ENCODE measurements at regions not wholly inside any gene's neighbourhood (a gene's known extent, or its start where the extent isn't known, plus 50 kb on each side); places are given as distances from the start of the nearest gene placed in this dataset.
A peak's percentile ranks its signal among the peaks of the same experiment; 100 is the strongest.
"Not testable (repeated sequence)": the region's sequence is repeated elsewhere in the genome, so short reads cannot be mapped to it uniquely, and the experiment has no call there.

DNA sequence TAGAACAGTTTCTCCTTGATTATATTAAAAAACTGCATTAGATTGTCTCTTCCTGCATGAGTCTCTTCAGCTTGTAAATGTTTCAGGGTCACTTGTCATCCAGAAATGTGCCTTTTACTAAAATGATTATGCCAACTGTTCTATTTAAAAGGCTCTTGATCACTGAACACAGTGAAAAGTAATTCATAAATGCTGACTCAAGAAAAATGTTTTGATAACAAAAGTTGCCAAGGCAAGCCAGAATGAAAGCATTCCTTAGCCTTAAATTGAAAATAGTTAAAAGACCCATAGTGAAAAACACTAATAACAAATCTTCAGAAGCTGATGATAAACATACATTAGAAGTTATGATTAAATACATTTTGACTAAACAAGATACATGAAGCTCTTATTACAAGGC is 356.0 kb upstream of the KIF2B start:
- H3K36me3 ChIP-seq (ENCODE audit: control insufficient read depth in 2 of 3, insufficient read depth in 3 of 3, low read length in 3 of 3): no peaks in the 10 kb centered on the region
- no peak for FAIRE-seq
- H3K4me1 ChIP-seq (ENCODE audit: control insufficient read depth in 2 of 3, insufficient read depth in 2 of 3, low read depth in 1 of 3, low read length in 3 of 3): no peaks in the 10 kb centered on the region
- H3K9me3 ChIP-seq (ENCODE audit: control insufficient read depth in 2 of 3, insufficient read depth in 1 of 3, low read length in 3 of 3): no peaks in the 10 kb centered on the region
- H3K4me3 ChIP-seq (ENCODE audit: low read length in 3 of 3): no peak overlapping the region
- no peak overlapping the region for H3K9ac ChIP-seq (ENCODE audit: low read length in 3 of 3)
- no peak overlapping the region for H3K27ac ChIP-seq (ENCODE audit: low read depth in 2 of 2, low read length in 2 of 2)
- no peak for DNase-seq
- no peaks in the 10 kb centered on the region for H3K27me3 ChIP-seq (ENCODE audit: control insufficient read depth, insufficient read depth, low read length)
- intact Hi-C loops (cut with DNase I): no loop called here
- TF ChIP-seq, protein P1, sequence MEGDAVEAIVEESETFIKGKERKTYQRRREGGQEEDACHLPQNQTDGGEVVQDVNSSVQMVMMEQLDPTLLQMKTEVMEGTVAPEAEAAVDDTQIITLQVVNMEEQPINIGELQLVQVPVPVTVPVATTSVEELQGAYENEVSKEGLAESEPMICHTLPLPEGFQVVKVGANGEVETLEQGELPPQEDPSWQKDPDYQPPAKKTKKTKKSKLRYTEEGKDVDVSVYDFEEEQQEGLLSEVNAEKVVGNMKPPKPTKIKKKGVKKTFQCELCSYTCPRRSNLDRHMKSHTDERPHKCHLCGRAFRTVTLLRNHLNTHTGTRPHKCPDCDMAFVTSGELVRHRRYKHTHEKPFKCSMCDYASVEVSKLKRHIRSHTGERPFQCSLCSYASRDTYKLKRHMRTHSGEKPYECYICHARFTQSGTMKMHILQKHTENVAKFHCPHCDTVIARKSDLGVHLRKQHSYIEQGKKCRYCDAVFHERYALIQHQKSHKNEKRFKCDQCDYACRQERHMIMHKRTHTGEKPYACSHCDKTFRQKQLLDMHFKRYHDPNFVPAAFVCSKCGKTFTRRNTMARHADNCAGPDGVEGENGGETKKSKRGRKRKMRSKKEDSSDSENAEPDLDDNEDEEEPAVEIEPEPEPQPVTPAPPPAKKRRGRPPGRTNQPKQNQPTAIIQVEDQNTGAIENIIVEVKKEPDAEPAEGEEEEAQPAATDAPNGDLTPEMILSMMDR (IDR thresholded peaks at IDR 0.05; ENCODE audit: borderline replicate concordance, extremely low read depth, insufficient read depth): no peak

DNA sequence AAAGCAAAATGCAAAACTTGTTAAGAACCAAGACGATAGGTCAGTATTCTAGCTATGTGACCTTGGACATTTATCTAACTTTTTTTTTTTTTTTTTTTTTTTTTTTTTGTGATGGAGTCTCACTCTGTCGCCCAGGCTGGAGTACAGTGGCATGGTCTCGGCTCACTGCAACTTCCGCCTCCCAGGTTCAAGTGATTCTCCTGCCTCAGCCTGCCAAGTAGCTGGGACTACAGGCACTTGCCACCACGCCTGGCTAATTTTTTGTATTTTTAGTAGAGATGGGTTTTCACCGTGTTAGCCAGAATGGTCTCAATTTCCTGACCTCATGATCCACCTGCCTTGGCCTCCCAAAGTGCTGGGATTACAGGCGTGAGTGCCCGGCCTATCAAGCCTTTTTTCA is 358.3 kb upstream of the KIF2B start:
- H3K9me3 ChIP-seq (ENCODE audit: control insufficient read depth in 2 of 3, insufficient read depth in 1 of 3, low read length in 3 of 3); H3K4me3 ChIP-seq (ENCODE audit: low read length in 3 of 3); intact Hi-C loops (cut with DNase I); H3K9ac ChIP-seq (ENCODE audit: low read length in 3 of 3); DNase-seq; H3K27ac ChIP-seq (ENCODE audit: low read depth in 2 of 2, low read length in 2 of 2); H3K36me3 ChIP-seq (ENCODE audit: control insufficient read depth in 2 of 3, insufficient read depth in 3 of 3, low read length in 3 of 3); FAIRE-seq; H3K27me3 ChIP-seq (ENCODE audit: control insufficient read depth, insufficient read depth, low read length); H3K4me1 ChIP-seq (ENCODE audit: control insufficient read depth in 2 of 3, insufficient read depth in 2 of 3, low read depth in 1 of 3, low read length in 3 of 3): not testable (repeated sequence)

DNA sequence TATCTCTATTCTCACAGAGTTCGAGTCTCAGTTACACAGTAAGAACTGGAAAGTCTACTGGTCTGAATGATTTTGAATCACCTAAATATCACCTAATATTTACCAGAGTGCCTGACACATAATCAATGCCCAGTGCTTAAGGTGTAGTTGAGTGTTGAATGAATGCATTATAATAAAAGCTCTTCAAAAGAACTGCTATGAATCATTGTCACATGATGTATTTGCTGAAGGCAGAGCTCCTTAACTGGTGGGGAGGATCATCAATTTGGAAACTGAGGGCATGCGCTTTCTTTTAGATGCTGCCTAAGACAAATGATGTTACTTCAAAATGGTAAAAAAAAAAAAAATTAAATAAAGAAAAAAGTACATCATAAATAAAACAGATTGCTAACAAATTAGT is 359.4 kb upstream of the KIF2B start:
- H3K36me3 ChIP-seq (ENCODE audit: control insufficient read depth in 2 of 3, insufficient read depth in 3 of 3, low read length in 3 of 3): no peaks in the 10 kb centered on the region
- no peak overlapping the region for H3K27ac ChIP-seq (ENCODE audit: low read depth in 2 of 2, low read length in 2 of 2)
- FAIRE-seq (no peak), DNase-seq (no peak)
- no peaks in the 10 kb centered on the region for H3K27me3 ChIP-seq (ENCODE audit: control insufficient read depth, insufficient read depth, low read length)
- no peaks in the 10 kb centered on the region for H3K9me3 ChIP-seq (ENCODE audit: control insufficient read depth in 2 of 3, insufficient read depth in 1 of 3, low read length in 3 of 3)
- TF ChIP-seq, protein P1 (IDR thresholded peaks at IDR 0.05; ENCODE audit: borderline replicate concordance, extremely low read depth, insufficient read depth): no peak
- H3K4me3 ChIP-seq (ENCODE audit: low read length in 3 of 3): no peak overlapping the region
- no peak overlapping the region for H3K9ac ChIP-seq (ENCODE audit: low read length in 3 of 3)
- no peaks in the 10 kb centered on the region for H3K4me1 ChIP-seq (ENCODE audit: control insufficient read depth in 2 of 3, insufficient read depth in 2 of 3, low read depth in 1 of 3, low read length in 3 of 3)
- intact Hi-C loops (cut with DNase I): no loop called here

DNA sequence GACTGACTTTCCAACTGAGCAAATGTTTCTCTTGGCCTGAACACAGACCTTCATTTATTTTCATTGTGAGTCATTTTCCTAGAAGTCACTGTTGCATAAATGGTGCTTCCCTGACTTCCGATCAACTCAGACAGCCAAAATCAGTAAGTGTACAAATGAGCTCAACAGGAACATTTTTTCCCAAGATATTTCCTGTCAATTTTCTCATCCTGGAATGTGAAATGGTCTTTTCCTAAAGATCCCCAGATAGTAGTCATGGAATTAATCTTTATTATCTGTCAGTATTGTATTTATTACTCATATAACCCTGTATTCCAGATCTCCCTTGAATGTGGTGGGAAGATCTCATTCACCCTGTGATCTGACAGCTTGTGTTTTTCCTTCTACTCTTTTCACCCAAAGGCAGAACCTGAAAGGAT is 360.3 kb upstream of the KIF2B start:
- Histone ChIP-seq H3K9ac (ENCODE audit: low read length in 3 of 3) (no peak overlapping the region), H3K27me3 (ENCODE audit: control insufficient read depth, insufficient read depth, low read length) (no peaks in the 10 kb centered on the region), H3K36me3 (ENCODE audit: control insufficient read depth in 2 of 3, insufficient read depth in 3 of 3, low read length in 3 of 3) (no peaks in the 10 kb centered on the region), H3K4me3 (ENCODE audit: low read length in 3 of 3) (no peak overlapping the region), H3K4me1 (ENCODE audit: control insufficient read depth in 2 of 3, insufficient read depth in 2 of 3, low read depth in 1 of 3, low read length in 3 of 3) (no peaks in the 10 kb centered on the region), H3K27ac (ENCODE audit: low read depth in 2 of 2, low read length in 2 of 2) (no peak overlapping the region), H3K9me3 (ENCODE audit: control insufficient read depth in 2 of 3, insufficient read depth in 1 of 3, low read length in 3 of 3) (no peaks in the 10 kb centered on the region)
- TF ChIP-seq, protein P1 (IDR thresholded peaks at IDR 0.05; ENCODE audit: borderline replicate concordance, extremely low read depth, insufficient read depth): no peak
- FAIRE-seq: no peak
- DNase-seq: peak in 1 of 5 donors; percentile 8
- intact Hi-C loops (cut with DNase I): no loop called here

DNA sequence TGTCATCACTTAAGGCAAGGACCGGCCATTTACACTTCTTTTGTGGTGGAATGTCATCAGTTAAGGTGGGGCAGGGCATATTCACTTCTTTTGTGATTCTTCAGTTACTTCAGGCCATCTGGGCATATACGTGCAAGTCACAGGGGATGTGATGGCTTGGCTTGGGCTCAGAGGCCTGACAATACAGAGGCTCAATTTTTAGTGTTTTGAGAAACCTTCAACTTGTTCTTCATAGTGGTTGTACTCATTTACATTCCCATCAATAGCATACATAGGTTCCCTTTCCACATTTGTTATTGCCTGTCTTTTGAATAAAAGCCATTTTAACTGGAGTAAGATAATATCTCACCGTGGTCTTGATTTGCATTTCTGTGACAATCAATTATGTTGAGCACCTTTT is 366.8 kb upstream of the KIF2B start:
- H3K9me3 ChIP-seq (ENCODE audit: control insufficient read depth in 2 of 3, insufficient read depth in 1 of 3, low read length in 3 of 3); intact Hi-C loops (cut with DNase I); DNase-seq; H3K36me3 ChIP-seq (ENCODE audit: control insufficient read depth in 2 of 3, insufficient read depth in 3 of 3, low read length in 3 of 3); FAIRE-seq; H3K4me1 ChIP-seq (ENCODE audit: control insufficient read depth in 2 of 3, insufficient read depth in 2 of 3, low read depth in 1 of 3, low read length in 3 of 3); H3K9ac ChIP-seq (ENCODE audit: low read length in 3 of 3); H3K27ac ChIP-seq (ENCODE audit: low read depth in 2 of 2, low read length in 2 of 2); H3K4me3 ChIP-seq (ENCODE audit: low read length in 3 of 3); H3K27me3 ChIP-seq (ENCODE audit: control insufficient read depth, insufficient read depth, low read length): not testable (repeated sequence)

Measured in kidney (tissue), 13 donors.